ENCODE measurements at regions not wholly inside any gene's neighbourhood (a gene's known extent, or its start where the extent isn't known, plus 50 kb on each side); places are given as distances from the start of the nearest gene placed in this dataset.
"Not testable (repeated sequence)": the region's sequence is repeated elsewhere in the genome, so short reads cannot be mapped to it uniquely, and the experiment has no call there.

DNA sequence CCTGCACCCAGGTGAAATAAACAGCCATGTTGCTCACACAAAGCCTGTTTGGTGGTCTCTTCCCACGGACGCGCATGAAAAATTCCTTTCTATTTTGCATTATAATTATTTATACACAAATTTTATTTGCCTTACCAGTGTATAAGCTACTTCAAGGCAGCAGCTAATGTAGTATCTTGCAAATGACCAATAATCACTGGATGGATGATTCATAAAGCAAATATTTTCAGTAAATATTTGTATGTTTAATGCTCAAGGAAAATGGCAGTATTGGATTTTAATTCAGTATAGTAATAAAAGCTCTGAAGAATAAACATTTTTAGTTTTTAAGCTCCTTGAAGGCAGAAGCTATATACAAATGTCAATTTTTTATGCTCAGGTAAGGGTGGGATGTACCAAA, 158.7 kb upstream of the NANOGP8 start:
- H3K27ac Mint-ChIP-seq (ENCODE audit: unreplicated experiment): no peak overlapping the region
- no peaks in the 10 kb centered on the region for H3K4me1 Mint-ChIP-seq (ENCODE audit: low read depth)
- no peaks in the 10 kb centered on the region for H3K27me3 Mint-ChIP-seq (ENCODE audit: low read depth)
- H3K9me3 Mint-ChIP-seq (ENCODE audit: low read depth): no peaks in the 10 kb centered on the region
- TF ChIP-seq, protein P1, sequence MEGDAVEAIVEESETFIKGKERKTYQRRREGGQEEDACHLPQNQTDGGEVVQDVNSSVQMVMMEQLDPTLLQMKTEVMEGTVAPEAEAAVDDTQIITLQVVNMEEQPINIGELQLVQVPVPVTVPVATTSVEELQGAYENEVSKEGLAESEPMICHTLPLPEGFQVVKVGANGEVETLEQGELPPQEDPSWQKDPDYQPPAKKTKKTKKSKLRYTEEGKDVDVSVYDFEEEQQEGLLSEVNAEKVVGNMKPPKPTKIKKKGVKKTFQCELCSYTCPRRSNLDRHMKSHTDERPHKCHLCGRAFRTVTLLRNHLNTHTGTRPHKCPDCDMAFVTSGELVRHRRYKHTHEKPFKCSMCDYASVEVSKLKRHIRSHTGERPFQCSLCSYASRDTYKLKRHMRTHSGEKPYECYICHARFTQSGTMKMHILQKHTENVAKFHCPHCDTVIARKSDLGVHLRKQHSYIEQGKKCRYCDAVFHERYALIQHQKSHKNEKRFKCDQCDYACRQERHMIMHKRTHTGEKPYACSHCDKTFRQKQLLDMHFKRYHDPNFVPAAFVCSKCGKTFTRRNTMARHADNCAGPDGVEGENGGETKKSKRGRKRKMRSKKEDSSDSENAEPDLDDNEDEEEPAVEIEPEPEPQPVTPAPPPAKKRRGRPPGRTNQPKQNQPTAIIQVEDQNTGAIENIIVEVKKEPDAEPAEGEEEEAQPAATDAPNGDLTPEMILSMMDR (IDR thresholded peaks at IDR 0.05): no peak
- DNase-seq (ENCODE audit: low spot score): no peak
- no peak overlapping the region for H3K4me3 Mint-ChIP-seq (ENCODE audit: unreplicated experiment)
- no peaks in the 10 kb centered on the region for H3K36me3 Mint-ChIP-seq (ENCODE audit: low read depth)

DNA sequence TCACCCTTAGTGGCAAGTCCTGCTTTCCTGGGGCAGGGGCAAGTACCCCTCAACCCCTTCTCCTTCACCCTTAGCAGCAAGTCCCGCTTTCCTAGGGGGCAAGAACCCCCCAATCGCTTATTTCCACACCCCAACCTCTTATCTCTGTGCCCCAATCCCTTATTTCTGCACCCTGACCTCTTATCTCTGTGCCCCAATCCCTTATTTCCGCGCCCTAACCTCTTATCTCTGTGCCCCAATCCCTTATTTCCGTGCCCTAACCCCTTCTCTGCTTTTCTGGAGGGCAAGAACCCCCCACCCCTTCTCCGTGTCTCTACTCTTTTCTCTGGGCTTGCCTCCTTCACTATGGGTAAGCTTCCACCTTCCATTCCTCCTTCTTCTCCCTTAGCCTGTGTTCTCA, 154.6 kb upstream of the NANOGP8 start:
- not testable (repeated sequence) for H3K36me3 Mint-ChIP-seq (ENCODE audit: low read depth); H3K4me3 Mint-ChIP-seq (ENCODE audit: unreplicated experiment); DNase-seq (ENCODE audit: low spot score); H3K27me3 Mint-ChIP-seq (ENCODE audit: low read depth); H3K27ac Mint-ChIP-seq (ENCODE audit: unreplicated experiment); H3K4me1 Mint-ChIP-seq (ENCODE audit: low read depth); H3K9me3 Mint-ChIP-seq (ENCODE audit: low read depth)

DNA sequence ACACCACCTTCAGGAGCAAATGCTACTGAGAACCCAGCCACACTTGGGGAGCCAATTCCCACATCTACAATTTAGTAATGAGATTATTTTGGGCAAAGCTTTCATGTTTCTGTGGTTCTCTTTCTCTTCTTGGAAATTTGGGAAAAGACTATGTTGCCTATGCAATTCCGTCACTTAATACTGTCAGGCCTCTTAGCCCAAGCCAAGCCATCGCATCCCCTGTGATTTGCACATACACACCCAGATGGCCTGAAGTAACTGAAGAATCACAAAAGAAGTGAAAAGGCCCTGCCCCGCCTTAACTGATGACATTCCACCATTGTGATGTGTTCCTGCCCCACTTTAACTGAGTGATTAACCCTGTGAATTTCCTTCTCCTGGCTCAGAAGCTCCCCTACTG, 153.4 kb upstream of the NANOGP8 start:
- H3K4me1 Mint-ChIP-seq (ENCODE audit: low read depth); H3K4me3 Mint-ChIP-seq (ENCODE audit: unreplicated experiment); H3K9me3 Mint-ChIP-seq (ENCODE audit: low read depth); H3K27me3 Mint-ChIP-seq (ENCODE audit: low read depth); H3K36me3 Mint-ChIP-seq (ENCODE audit: low read depth); H3K27ac Mint-ChIP-seq (ENCODE audit: unreplicated experiment); DNase-seq (ENCODE audit: low spot score): not testable (repeated sequence)

DNA sequence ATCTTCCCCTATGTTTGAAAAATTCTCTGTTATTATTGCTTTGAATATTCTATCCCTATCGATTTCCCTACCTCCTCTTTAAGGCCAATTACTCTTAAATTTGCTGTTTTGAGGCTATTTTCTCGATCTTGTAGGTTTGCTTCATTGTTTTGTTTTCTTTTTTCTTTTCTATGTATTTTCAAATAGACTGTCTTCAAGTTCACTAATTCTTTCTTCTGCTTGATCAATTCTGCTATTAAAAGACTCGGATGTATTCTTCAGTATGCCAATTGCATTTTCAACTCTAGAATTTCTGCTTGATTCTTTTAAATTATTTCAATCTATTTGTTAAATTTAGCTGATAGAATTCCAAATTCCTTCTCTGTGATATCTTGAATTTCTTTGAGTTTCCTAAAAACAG, 144.0 kb upstream of the NANOGP8 start:
- H3K36me3 Mint-ChIP-seq (ENCODE audit: low read depth): peaks cover 9% of the 10 kb centered on the region
- no peak overlapping the region for H3K4me3 Mint-ChIP-seq (ENCODE audit: unreplicated experiment)
- no peak overlapping the region for H3K27ac Mint-ChIP-seq (ENCODE audit: unreplicated experiment)
- TF ChIP-seq, protein P1 (IDR thresholded peaks at IDR 0.05): no peak
- H3K4me1 Mint-ChIP-seq (ENCODE audit: low read depth): no peaks in the 10 kb centered on the region
- H3K27me3 Mint-ChIP-seq (ENCODE audit: low read depth): no peaks in the 10 kb centered on the region
- H3K9me3 Mint-ChIP-seq (ENCODE audit: low read depth): peaks cover 28% of the 10 kb centered on the region
- no peak for DNase-seq (ENCODE audit: low spot score)

DNA sequence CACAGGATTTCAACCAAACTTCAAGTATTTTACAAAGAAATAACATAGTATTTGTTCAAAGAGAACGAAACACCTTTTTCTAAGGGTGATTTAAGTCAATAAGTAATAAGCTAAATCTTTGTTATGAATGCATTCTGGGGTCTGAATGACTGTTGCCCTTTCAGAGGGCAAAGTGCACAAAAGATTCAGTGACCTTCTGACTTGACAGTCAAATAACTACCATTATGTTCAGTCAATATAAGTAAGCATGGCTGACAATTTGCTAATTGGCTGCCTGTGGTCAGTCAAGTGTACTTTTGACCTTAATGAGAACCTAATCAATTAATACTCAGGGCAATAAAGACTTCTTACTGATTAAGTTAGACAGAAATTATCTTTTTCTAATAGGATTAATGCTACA, 133.1 kb upstream of the NANOGP8 start:
- Mint-ChIP-seq H3K27ac (ENCODE audit: unreplicated experiment) (no peak overlapping the region), H3K4me1 (ENCODE audit: low read depth) (no peaks in the 10 kb centered on the region), H3K36me3 (ENCODE audit: low read depth) (no peaks in the 10 kb centered on the region), H3K9me3 (ENCODE audit: low read depth) (no peaks in the 10 kb centered on the region), H3K27me3 (ENCODE audit: low read depth) (no peaks in the 10 kb centered on the region), H3K4me3 (ENCODE audit: unreplicated experiment) (no peak overlapping the region)
- TF ChIP-seq, protein P1 (IDR thresholded peaks at IDR 0.05): no peak
- DNase-seq (ENCODE audit: low spot score): no peak

DNA sequence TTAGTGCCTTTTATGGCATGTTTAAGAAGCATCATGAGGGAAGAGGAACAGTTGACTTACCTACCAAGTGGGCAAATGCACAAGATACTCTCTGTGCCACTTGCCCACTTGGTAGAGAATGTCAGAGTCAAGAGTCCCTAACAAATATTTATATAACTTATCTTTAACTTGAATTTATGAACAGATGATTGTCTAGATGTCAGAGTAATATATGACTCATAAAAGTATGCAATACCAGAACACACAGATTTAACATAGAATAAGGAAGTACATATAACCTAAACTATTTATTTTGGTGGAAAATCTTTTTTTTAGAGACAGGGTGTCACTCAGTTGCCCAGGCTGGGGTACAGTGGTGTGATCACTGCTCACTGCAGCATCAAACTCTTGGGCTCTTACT, 130.0 kb upstream of the NANOGP8 start:
- Mint-ChIP-seq H3K9me3 (ENCODE audit: low read depth) (no peaks in the 10 kb centered on the region), H3K36me3 (ENCODE audit: low read depth) (no peaks in the 10 kb centered on the region), H3K4me3 (ENCODE audit: unreplicated experiment) (no peak overlapping the region), H3K27ac (ENCODE audit: unreplicated experiment) (no peak overlapping the region), H3K27me3 (ENCODE audit: low read depth) (no peaks in the 10 kb centered on the region), H3K4me1 (ENCODE audit: low read depth) (no peaks in the 10 kb centered on the region)
- TF ChIP-seq, protein P1 (IDR thresholded peaks at IDR 0.05): no peak
- no peak for DNase-seq (ENCODE audit: low spot score)
